SHP77 (cell line): ENCODE measurements at regions not wholly inside any gene's neighbourhood (a gene's known extent, or its start where the extent isn't known, plus 50 kb on each side); places are given as distances from the start of the nearest gene placed in this dataset.
A peak's percentile ranks its signal among the peaks of the same experiment; 100 is the strongest.
"Not testable (repeated sequence)": the region's sequence is repeated elsewhere in the genome, so short reads cannot be mapped to it uniquely, and the experiment has no call there.

Experiments used
- DNase-seq, 2 experiments: peaks; one replicate each; lab custom pipeline; 2025; lab: John Stamatoyannopoulos, UW

GRCh38 chr12:28060871-28061270, 88.3 kb upstream of the PTHLH start:
- no peak for DNase-seq

- no peak for DNase-seq
Observed at GRCh38 chr12:28063355-28063880, 90.9 kb upstream of the PTHLH start.

GRCh38 chr12:28065374-28065773, 92.8 kb upstream of the PTHLH start:
- DNase-seq: no peak

GRCh38 chr12:28065889-28066630, 93.5 kb upstream of the PTHLH start:
- DNase-seq: no peak

DNA sequence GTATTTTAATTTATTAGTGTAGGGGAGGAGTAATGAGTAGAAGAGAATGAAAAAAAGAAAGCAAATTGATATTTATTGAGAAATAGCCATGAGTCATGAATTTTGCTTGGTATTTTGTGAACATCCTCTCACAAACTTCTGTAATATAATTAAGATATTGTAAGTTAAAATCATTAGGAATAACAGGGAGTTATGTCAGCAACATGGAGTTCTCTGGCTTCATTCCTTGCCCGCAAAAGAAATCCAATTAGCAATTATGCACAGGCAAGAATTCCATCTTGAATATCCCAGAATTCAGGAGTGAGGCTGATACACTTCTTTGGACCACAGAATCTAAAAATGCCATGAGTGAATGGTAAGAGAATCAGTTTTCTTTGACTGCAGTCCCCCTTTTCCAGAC, 94.3 kb upstream of the PTHLH start:
- no peak for DNase-seq

- no peak for DNase-seq
Observed at GRCh38 chr12:28068467-28068866, 95.9 kb upstream of the PTHLH start.

DNA sequence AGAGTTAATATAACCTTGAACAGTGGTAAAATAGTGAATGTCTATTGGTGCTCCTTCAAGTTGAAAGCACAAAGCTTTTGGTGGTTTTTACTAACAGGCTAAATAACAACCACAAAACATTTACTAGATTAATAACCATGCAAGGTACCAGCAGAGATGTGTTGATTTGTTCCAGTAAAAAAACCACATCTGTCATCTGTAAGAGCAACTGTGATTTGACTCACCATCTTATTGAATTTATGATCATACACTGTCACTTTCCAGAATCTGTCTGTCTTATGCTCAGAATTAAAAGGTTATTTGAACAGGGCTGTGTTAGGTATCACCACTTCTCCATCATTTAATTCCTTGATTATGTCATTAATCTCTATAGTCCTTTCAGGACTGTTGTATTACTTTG, 107.0 kb upstream of the PTHLH start:
- no peak for DNase-seq

- no peak for DNase-seq
Observed at GRCh38 chr12:28082096-28082495, 108.2 kb upstream of the CCDC91 start.

DNA sequence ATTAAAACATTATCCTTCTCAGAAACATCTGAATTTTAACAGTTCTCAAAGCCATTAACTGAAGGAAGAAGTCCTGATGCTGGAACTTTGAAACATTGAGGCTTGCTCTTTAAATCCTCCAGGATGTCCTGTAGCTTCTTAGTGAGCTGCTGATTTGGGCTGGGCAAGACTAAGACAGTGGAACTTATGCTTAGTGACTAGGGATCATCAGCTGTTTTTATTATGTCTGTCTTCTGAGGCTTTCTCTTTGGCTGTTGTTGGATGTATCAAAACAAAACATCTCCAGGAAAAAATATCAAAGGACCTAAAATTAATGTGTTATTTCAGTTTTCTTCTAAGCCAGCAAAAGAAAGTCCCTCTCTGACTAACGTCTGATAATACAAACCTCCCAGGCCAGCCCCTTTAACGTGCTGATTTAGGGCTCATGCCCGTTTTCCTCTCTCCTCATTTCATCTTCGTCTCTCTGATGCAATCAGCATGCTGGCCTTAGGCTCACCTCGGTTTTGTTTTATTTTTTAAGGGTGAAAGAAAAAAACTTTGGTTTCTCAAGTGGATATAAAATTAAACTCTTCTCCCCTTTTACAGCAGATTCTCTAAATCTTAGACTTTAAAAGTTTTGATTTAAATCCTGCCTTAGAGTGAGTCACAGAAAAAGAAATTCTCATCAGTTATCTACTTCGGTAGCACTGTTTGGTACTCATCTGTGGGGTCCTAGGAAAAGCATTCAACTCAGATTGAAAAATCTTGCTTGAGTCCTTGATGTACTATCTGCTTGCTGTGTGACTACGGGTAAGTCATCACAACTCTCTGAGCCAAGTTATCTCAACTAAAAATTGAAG, 106.2 kb upstream of the CCDC91 start:
- DNase-seq: no peak

GRCh38 chr12:28086521-28087155, 103.6 kb upstream of the CCDC91 start:
- no peak for DNase-seq

- no peak for DNase-seq
Observed at GRCh38 chr12:28088566-28089272, 101.5 kb upstream of the CCDC91 start.

GRCh38 chr12:28089338-28089737, 100.9 kb upstream of the CCDC91 start:
- no peak for DNase-seq

- no peak for DNase-seq
Observed at GRCh38 chr12:28090835-28091234, 99.4 kb upstream of the CCDC91 start.

DNA sequence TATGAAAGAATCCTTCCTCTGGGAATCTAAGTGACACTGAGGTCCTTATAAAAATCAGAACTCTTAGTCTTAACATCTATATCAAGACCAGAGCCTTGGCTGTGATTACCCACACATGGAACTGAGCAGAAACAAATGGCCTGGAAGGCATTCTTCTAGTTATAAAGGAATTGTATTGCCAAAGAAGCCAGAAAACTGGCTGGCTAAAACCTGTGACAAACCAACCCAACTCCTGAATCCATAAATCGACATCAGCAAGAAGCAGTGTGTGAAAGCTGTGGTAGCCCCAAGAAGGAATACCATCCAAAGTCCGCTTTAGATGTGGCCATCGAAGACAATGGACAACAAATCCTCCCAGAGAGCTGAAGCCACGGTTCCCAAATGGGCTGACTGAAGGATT, 97.9 kb upstream of the CCDC91 start:
- no peak for DNase-seq

- peak; percentile 31 to 63 for DNase-seq
Observed at GRCh38 chr12:28096649-28097048, 93.6 kb upstream of the CCDC91 start.

- peak; percentile 49 to 52 for DNase-seq
Observed at GRCh38 chr12:28097221-28097620, 93.0 kb upstream of the CCDC91 start.

DNA sequence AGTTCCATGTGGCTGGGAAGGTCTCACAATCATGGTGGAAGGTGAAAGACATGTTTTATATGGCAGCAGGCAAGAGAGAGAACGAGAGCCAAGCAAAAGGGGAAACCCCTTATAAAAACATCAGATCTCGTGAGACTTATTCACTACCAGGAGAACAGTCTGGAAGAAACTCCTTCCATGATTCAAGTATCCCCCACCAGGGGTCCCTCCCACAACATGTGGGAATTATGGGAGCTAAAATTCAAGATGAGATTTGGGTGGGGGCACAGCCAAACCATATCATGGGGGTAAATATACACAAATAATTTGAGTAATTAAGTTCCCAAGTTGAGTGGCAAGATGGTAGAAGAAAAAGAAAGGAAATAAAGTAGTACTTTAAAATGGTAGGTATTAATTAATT, 91.0 kb upstream of the CCDC91 start:
- DNase-seq: not testable (repeated sequence)

DNA sequence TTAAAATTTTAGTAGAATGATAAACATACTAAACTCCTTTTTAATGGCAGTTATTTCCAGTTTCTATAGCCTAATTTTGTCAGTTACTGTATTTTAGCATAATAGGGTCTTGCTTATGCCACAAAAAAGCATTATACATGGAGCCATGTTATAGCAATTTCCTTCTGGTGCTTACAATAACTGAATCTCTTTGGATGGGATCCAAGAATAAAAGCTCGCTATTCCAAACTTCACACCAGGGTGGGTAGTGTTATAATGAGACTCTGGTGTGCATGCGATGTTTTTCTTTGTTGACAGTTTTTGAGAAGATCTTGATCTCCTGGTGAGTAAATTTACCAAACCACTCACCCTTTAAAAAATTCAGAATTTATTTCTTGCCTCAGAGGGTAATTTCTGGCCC, 90.4 kb upstream of the CCDC91 start:
- no peak for DNase-seq

- DNase-seq: no peak
Observed at GRCh38 chr12:28100717-28101116, 89.5 kb upstream of the CCDC91 start.

DNA sequence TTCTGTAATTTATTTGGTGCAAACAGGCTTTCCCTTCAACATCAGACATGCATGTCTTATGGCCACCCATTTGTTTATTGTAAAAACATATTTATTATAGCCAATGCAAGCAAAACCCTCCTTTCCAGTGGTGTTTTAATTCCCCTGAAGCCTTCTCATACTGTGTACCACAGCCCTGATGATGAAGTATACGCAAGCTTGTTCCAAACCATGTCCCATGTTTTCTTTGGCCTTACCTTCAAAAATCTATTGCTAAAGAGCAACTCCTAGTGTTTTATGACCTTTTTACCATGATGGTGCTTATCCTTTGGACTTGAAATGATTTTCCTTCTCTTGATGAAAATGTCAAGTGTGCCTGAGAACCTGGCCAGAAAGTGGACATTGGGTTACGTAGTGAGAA, 85.9 kb upstream of the CCDC91 start:
- peak; percentile 12 to 39 for DNase-seq

GRCh38 chr12:28104903-28105864, 85.1 kb upstream of the CCDC91 start:
- DNase-seq: no peak
